ENCODE measurements at regions not wholly inside any gene's neighbourhood (a gene's known extent, or its start where the extent isn't known, plus 50 kb on each side); places are given as distances from the start of the nearest gene placed in this dataset.

DNA sequence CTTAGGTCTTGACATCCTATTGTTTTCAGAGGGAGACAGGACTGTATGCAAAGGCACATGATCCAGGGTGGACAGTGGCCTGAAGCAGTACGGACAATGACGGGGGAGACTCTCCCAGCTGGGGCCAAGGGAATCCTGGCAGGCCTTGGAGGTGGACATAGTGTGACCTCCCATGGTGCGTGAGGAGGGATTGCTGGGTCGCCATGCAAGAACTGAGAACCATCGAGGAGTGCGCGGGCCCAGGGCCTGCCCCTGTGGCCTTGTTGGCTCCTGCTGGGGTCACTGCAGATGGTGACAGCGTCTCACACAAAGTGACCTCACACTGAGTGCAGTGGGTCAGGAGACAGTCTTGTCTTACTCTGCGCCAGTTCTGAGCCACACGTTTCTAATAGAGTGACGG lies 192.4 kb downstream of the GADD45G start:
- TF ChIP-seq, protein P1, sequence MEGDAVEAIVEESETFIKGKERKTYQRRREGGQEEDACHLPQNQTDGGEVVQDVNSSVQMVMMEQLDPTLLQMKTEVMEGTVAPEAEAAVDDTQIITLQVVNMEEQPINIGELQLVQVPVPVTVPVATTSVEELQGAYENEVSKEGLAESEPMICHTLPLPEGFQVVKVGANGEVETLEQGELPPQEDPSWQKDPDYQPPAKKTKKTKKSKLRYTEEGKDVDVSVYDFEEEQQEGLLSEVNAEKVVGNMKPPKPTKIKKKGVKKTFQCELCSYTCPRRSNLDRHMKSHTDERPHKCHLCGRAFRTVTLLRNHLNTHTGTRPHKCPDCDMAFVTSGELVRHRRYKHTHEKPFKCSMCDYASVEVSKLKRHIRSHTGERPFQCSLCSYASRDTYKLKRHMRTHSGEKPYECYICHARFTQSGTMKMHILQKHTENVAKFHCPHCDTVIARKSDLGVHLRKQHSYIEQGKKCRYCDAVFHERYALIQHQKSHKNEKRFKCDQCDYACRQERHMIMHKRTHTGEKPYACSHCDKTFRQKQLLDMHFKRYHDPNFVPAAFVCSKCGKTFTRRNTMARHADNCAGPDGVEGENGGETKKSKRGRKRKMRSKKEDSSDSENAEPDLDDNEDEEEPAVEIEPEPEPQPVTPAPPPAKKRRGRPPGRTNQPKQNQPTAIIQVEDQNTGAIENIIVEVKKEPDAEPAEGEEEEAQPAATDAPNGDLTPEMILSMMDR (IDR thresholded peaks at IDR 0.05), result no peak
- TF ChIP-seq POLR2A (IDR thresholded peaks at IDR 0.05), result no peak

Data from testis (tissue), 2 donors.